HUES64 (cell line): ENCODE measurements at regions not wholly inside any gene's neighbourhood (a gene's known extent, or its start where the extent isn't known, plus 50 kb on each side); places are given as distances from the start of the nearest gene placed in this dataset.

ENCODE experiments used
- H3K27ac ChIP-seq: 2 replicates; pipeline ENCODE4 v1.7.0; 2013; ENCODE audit warnings: low read depth, low read length, inconsistent platforms
- H3K27me3 ChIP-seq: 2 replicates; pipeline ENCODE4 v1.6.1; 2013; ENCODE audit warnings: mild to moderate bottlenecking, low read length; ENCODE audit not compliant: insufficient read depth
- H3K36me3 ChIP-seq: 2 replicates; pipeline ENCODE4 v1.6.1; 2013; ENCODE audit warnings: mild to moderate bottlenecking, low read length; ENCODE audit not compliant: insufficient read depth
- H3K4me1 ChIP-seq: 2 replicates; pipeline ENCODE4 v1.6.1; 2013; ENCODE audit warnings: mild to moderate bottlenecking, low read length, moderate library complexity; ENCODE audit not compliant: insufficient read depth
- H3K4me3 ChIP-seq: 2 replicates; pipeline ENCODE4 v1.5.1; 2013; ENCODE audit warnings: mild to moderate bottlenecking, low read length, moderate library complexity
- H3K9ac ChIP-seq: 2 replicates; pipeline ENCODE4 v1.6.1; 2013; ENCODE audit warnings: mild to moderate bottlenecking, low read depth, low read length
- H3K9me3 ChIP-seq: 2 replicates; pipeline ENCODE4 v1.6.1; 2013; ENCODE audit warnings: low read depth, low read length; ENCODE audit not compliant: insufficient read depth
- WGBS: fragments of 150-250, 120-280 bp; methylation state at CpG from one replicate; pipeline ENCODE4 v1.1.7; 2013; ENCODE audit warnings: missing lambda C conversion rate; 5-methylcytosine and 5-hydroxymethylcytosine counted together

DNA sequence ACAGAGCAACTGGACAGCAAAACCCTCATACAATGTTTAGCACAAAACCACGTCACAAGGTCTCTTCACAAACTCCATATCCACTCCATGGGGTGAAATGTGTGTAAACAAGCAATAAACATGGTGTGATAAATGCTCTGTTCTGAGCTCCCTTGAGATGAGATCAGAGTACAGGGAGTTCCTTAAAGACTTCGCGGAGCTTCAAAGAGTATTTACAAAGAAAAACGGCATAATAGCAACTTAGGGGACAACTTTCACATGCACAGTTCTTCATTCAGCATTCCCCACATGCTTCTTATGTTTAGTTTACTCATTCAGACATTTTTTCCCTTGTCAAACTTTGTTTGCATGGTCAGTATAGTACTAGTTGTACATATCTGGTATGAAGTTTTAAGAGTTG lies 52.5 kb upstream of the SUCLG2 start:
- WGBS: 82% methylated on average over 3 of the region's 4 CpGs
- Histone ChIP-seq H3K27me3 (no peaks in the 10 kb centered on the region), H3K9ac (no peak overlapping the region), H3K36me3 (no peaks in the 10 kb centered on the region), H3K4me3 (no peak overlapping the region), H3K27ac (no peak overlapping the region), H3K4me1 (peaks cover 16% of the 10 kb centered on the region), H3K9me3 (no peaks in the 10 kb centered on the region)

DNA sequence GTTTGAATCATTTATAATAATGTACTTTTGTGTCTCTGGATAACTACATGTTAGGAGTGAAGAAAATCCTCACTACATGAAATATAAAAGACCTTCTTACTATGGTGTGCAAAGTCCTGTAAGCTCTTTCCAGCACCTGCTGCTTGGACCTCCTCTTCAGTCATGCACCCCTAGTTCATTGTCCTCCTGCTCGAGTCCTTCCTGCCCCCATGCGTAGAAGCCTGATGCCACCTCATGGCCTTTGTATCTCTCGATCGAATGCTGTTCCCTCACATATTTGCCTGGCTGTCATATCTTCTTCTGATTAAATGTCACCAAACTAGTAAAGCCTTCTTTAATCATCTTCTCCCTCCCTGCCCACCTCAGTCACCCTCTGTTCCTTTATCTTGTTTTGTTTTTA lies 49.9 kb upstream of the SUCLG2 start:
- Histone ChIP-seq H3K4me3 (no peak overlapping the region), H3K27me3 (no peaks in the 10 kb centered on the region), H3K4me1 (peaks cover 16% of the 10 kb centered on the region), H3K36me3 (no peaks in the 10 kb centered on the region), H3K27ac (no peak overlapping the region), H3K9ac (no peak overlapping the region), H3K9me3 (no peaks in the 10 kb centered on the region)
- WGBS: 92% methylated on average over 4 of the region's 4 CpGs
